ENCODE measurements at regions not wholly inside any gene's neighbourhood (a gene's known extent, or its start where the extent isn't known, plus 50 kb on each side); places are given as distances from the start of the nearest gene placed in this dataset.
"Not testable (repeated sequence)": the region's sequence is repeated elsewhere in the genome, so short reads cannot be mapped to it uniquely, and the experiment has no call there.

GRCh38 chr2:142718576-142719155 is 158.8 kb upstream of the KYNU start:
- TF ChIP-seq CTCF (IDR thresholded peaks at IDR 0.05; ENCODE audit: low read depth, low read length, missing control alignments) = no peak
- H3K4me3 ChIP-seq (ENCODE audit: low read depth, low read length) = no peak overlapping the region
- no peak for DNase-seq (ENCODE audit: low read depth)

- no peak for DNase-seq (ENCODE audit: low read depth)
- no peak for TF ChIP-seq CTCF (IDR thresholded peaks at IDR 0.05; ENCODE audit: low read depth, low read length, missing control alignments)
- H3K4me3 ChIP-seq (ENCODE audit: low read depth, low read length) = no peak overlapping the region
These were observed 160.8 kb upstream of the KYNU start for GRCh38 chr2:142716463-142717242.

- H3K4me3 ChIP-seq (ENCODE audit: low read depth, low read length) = no peak overlapping the region
- TF ChIP-seq CTCF (IDR thresholded peaks at IDR 0.05; ENCODE audit: low read depth, low read length, missing control alignments) = no peak
- no peak for DNase-seq (ENCODE audit: low read depth)
These were observed 162.9 kb upstream of the KYNU start for GRCh38 chr2:142714600-142714999.

- TF ChIP-seq CTCF (IDR thresholded peaks at IDR 0.05; ENCODE audit: low read depth, low read length, missing control alignments) = no peak
- H3K4me3 ChIP-seq (ENCODE audit: low read depth, low read length) = no peak overlapping the region
- no peak for DNase-seq (ENCODE audit: low read depth)
These were observed 167.1 kb upstream of the KYNU start for GRCh38 chr2:142710336-142710735.

GRCh38 chr2:142707318-142707717 is 170.1 kb upstream of the KYNU start:
- DNase-seq (ENCODE audit: low read depth) = no peak
- H3K4me3 ChIP-seq (ENCODE audit: low read depth, low read length) = no peak overlapping the region
- no peak for TF ChIP-seq CTCF (IDR thresholded peaks at IDR 0.05; ENCODE audit: low read depth, low read length, missing control alignments)

- H3K4me3 ChIP-seq (ENCODE audit: low read depth, low read length); DNase-seq (ENCODE audit: low read depth): not testable (repeated sequence)
These were observed 175.1 kb upstream of the KYNU start for GRCh38 chr2:142702397-142702796.

- not testable (repeated sequence) for DNase-seq (ENCODE audit: low read depth); H3K4me3 ChIP-seq (ENCODE audit: low read depth, low read length)
These were observed 181.9 kb upstream of the KYNU start for GRCh38 chr2:142695350-142696257.

Data from GM12864 (cell line).